ENCODE measurements at regions not wholly inside any gene's neighbourhood (a gene's known extent, or its start where the extent isn't known, plus 50 kb on each side); places are given as distances from the start of the nearest gene placed in this dataset.

- TF ChIP-seq, protein P1, sequence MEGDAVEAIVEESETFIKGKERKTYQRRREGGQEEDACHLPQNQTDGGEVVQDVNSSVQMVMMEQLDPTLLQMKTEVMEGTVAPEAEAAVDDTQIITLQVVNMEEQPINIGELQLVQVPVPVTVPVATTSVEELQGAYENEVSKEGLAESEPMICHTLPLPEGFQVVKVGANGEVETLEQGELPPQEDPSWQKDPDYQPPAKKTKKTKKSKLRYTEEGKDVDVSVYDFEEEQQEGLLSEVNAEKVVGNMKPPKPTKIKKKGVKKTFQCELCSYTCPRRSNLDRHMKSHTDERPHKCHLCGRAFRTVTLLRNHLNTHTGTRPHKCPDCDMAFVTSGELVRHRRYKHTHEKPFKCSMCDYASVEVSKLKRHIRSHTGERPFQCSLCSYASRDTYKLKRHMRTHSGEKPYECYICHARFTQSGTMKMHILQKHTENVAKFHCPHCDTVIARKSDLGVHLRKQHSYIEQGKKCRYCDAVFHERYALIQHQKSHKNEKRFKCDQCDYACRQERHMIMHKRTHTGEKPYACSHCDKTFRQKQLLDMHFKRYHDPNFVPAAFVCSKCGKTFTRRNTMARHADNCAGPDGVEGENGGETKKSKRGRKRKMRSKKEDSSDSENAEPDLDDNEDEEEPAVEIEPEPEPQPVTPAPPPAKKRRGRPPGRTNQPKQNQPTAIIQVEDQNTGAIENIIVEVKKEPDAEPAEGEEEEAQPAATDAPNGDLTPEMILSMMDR (IDR thresholded peaks at IDR 0.05; ENCODE audit: low read length): no peak
- TF ChIP-seq EZH2 (IDR thresholded peaks at IDR 0.05; ENCODE audit: borderline replicate concordance, low read length): no peak
Measured at GRCh38 chr10:94116848-94117247, 123.1 kb downstream of the PLCE1 start.

Measured in OCI-LY1 (cell line).